OCI-LY7 (cell line): ENCODE measurements at regions not wholly inside any gene's neighbourhood (a gene's known extent, or its start where the extent isn't known, plus 50 kb on each side); places are given as distances from the start of the nearest gene placed in this dataset.
"Not testable (repeated sequence)": the region's sequence is repeated elsewhere in the genome, so short reads cannot be mapped to it uniquely, and the experiment has no call there.

ENCODE experiments used
- BruUV-seq: library from RNA; stranded (reverse); fragments of 400-500 nt; replicated peaks from 2 replicates; lab custom pipeline; 2021; lab: Mats Ljungman, UMichigan
- CTCF ChIA-PET: fragments of 300-600 bp; sonication (Branson Sonifier 250); formaldehyde crosslinking; loops from one replicate; lab custom pipeline; 2022; ENCODE audit warnings: antibody characterized with exemption; ENCODE audit not compliant: unreplicated experiment; lab: Charles Lee
- POLR2A ChIA-PET: fragments of 300-600 bp; sonication (Branson Sonifier 250); formaldehyde crosslinking; loops from one replicate; lab custom pipeline; 2022; ENCODE audit warnings: antibody characterized with exemption; lab: Charles Lee
- DNase-seq: peaks from one replicate; pipeline ENCODE4 v3.0.0-alpha.2; 2015; ENCODE audit warnings: low spot score
- H2AFZ ChIP-seq: fragments of 200-600 bp; sonication (generic), shearing (Covaris generic); 2 replicates; pipeline ENCODE4 v1.6.1; 2014; ENCODE audit warnings: mild to moderate bottlenecking, antibody characterized with exemption, low read length, moderate library complexity
- H3K27ac ChIP-seq: fragments of 200-600 bp; sonication (generic); 2 replicates; pipeline ENCODE4 v1.5.1; 2014; ENCODE audit warnings: mixed run types, low read depth, mild to moderate bottlenecking, moderate library complexity, low read length, inconsistent platforms; ENCODE audit not compliant: poor library complexity, severe bottlenecking
- H3K36me3 ChIP-seq: fragments of 200-600 bp; sonication (generic); 2 replicates; pipeline ENCODE4 v1.6.1; 2014; ENCODE audit warnings: mild to moderate bottlenecking, antibody characterized with exemption, low read length, moderate library complexity, mixed read lengths; ENCODE audit not compliant: insufficient read depth
- H3K4me1 ChIP-seq: fragments of 200-600 bp; sonication (generic); 2 replicates; pipeline ENCODE4 v1.5.1; 2014; ENCODE audit warnings: mild to moderate bottlenecking, low read length; ENCODE audit not compliant: insufficient read depth, poor library complexity, severe bottlenecking
- H3K4me2 ChIP-seq: fragments of 200-600 bp; sonication (generic); 2 replicates; pipeline ENCODE4 v1.6.1; 2014; ENCODE audit warnings: mild to moderate bottlenecking, low read length
- H3K4me3 ChIP-seq: fragments of 200-600 bp; sonication (generic); 2 replicates; pipeline ENCODE4 v1.5.1; 2014; ENCODE audit warnings: mild to moderate bottlenecking, low read depth, low read length; ENCODE audit not compliant: poor library complexity, severe bottlenecking
- H3K79me2 ChIP-seq: fragments of 200-600 bp; sonication (generic); 2 replicates; pipeline ENCODE4 v1.6.1; 2016; ENCODE audit warnings: low read depth, mild to moderate bottlenecking, low read length, moderate library complexity, mixed read lengths; ENCODE audit not compliant: insufficient read depth
- H3K9me2 ChIP-seq: fragments of 200-600 bp; sonication (generic); 2 replicates; pipeline ENCODE4 v1.6.1; 2016; ENCODE audit warnings: mild to moderate bottlenecking, low read length, mixed read lengths; ENCODE audit not compliant: insufficient read depth
- H3K9me3 ChIP-seq: fragments of 200-600 bp; sonication (generic); 2 replicates; pipeline ENCODE4 v1.6.1; 2014; ENCODE audit warnings: mild to moderate bottlenecking, mixed run types, low read length, mixed read lengths
- H4K20me1 ChIP-seq: fragments of 200-600 bp; sonication (generic); 2 replicates; pipeline ENCODE4 v1.6.1; 2014; ENCODE audit warnings: mild to moderate bottlenecking, antibody characterized with exemption, low read length, moderate library complexity, mixed read lengths; ENCODE audit not compliant: insufficient read depth
- CTCF ChIP-seq: fragments of 200-600 bp; sonication (generic); conservative IDR thresholded peaks from 2 replicates; pipeline ENCODE4 v1.5.1; 2014; ENCODE audit warnings: mild to moderate bottlenecking, antibody characterized with exemption, low read length, moderate library complexity, mixed read lengths
- EZH2phosphoT487 ChIP-seq: fragments of 200-600 bp; sonication (generic); IDR thresholded peaks from 2 replicates; pipeline ENCODE4 v1.6.1; 2018; ENCODE audit warnings: low read depth, borderline replicate concordance, mild to moderate bottlenecking, mixed run types, antibody characterized with exemption, low read length, moderate library complexity, mixed read lengths
- intact Hi-C: fragments of 100-400 bp; cut with micrococcal nuclease; formaldehyde crosslinking; loops from one replicate; pipeline ENCODE4 v1.10.0; 2022; ENCODE audit not compliant: unreplicated experiment

DNA sequence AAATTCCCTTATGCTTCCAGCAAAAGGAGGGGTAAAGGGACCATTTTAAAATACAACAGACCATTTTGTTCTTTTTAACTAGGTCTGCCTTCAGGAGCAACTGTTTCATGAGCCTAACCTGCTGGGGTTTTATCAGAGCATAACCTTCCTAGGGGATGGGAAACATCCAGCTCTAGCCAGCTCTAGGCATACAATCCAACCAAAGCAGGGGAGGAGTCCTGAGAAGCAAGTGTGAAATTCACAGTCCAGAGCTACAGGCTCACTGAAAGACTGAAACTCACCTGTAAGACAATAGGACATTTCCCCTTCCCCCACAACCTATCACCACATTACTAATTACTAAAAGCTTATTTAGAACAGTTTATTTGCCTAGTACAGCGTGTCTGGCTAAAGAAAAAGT, 1296.6 kb upstream of the DDX18 start:
- Histone ChIP-seq H2AFZ (no peak overlapping the region), H3K9me3 (no peaks in the 10 kb centered on the region), H3K4me1 (no peaks in the 10 kb centered on the region), H3K27ac (no peak overlapping the region), H3K36me3 (no peaks in the 10 kb centered on the region), H3K4me3 (no peak overlapping the region), H3K79me2 (no peaks in the 10 kb centered on the region), H4K20me1 (no peaks in the 10 kb centered on the region), H3K4me2 (no peak overlapping the region), H3K9me2 (no peaks in the 10 kb centered on the region)
- intact Hi-C loops: no loop called here
- CTCF ChIA-PET: no interaction called here
- no peak for DNase-seq
- no TSS peak for BruUV-seq
- TF ChIP-seq EZH2phosphoT487 (no peak), CTCF (no peak)
- POLR2A ChIA-PET: interaction anchor here (0.6 to 1.2 kb wide), 2 partner anchors 27 to 977 kb away, joined by 3 read pairs; no protein-coding TSS in a partner anchor

- H3K36me3 ChIP-seq: no peaks in the 10 kb centered on the region
- ChIA-PET CTCF (no interaction called here), POLR2A (no interaction called here)
- TF ChIP-seq CTCF (no peak), EZH2phosphoT487 (no peak)
- no peaks in the 10 kb centered on the region for H4K20me1 ChIP-seq
- H3K27ac ChIP-seq: no peak overlapping the region
- no peak overlapping the region for H3K4me2 ChIP-seq
- intact Hi-C loops: no loop called here
- BruUV-seq: no TSS peak
- no peak overlapping the region for H3K4me3 ChIP-seq
- H2AFZ ChIP-seq: no peak overlapping the region
- H3K9me2 ChIP-seq: no peaks in the 10 kb centered on the region
- no peaks in the 10 kb centered on the region for H3K4me1 ChIP-seq
- H3K9me3 ChIP-seq: no peaks in the 10 kb centered on the region
- no peaks in the 10 kb centered on the region for H3K79me2 ChIP-seq
- DNase-seq: no peak
Observed at GRCh38 chr2:116537811-116538210, 1276.7 kb upstream of the DDX18 start.

DNA sequence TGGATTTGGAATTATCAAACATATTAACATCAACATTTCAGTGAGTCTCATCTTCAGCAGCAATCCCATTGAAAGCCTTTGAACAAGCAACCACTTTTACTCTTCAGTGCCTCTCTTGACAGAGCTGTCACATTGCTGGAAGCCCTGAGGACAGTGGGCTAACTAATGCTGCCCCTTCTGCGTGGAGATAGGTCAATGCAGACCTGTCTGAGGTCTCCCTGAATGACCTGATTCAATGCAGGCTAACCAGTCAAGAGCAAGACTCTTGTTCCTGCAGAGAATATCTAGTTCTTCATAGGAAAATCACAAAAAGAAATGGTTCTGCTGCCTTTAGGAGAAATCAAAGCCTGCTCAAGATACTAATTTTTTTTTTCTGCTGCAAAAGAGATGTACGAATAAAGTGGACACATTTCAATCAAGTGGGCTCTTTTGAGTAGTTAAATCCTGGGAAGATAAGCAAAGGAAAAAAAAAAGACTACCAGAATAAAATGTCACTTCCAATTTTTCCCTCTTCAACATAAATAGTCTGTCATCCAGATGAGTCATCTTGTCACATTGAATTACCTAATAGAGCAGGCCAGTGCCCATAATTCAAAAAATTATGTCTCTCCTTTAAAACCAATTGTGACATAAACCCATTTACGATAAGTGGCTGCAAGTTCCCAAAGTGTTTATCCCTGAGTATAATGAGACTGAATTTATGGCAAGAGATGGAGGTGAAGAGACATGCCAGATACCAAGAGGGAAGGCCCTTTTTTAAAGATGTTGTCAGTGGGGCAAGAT, 1269.0 kb upstream of the DDX18 start:
- Histone ChIP-seq H3K27ac (no peak overlapping the region), H3K36me3 (no peaks in the 10 kb centered on the region), H3K4me2 (no peak overlapping the region), H4K20me1 (no peaks in the 10 kb centered on the region), H3K9me3 (no peaks in the 10 kb centered on the region), H3K79me2 (no peaks in the 10 kb centered on the region), H2AFZ (no peak overlapping the region), H3K4me3 (no peak overlapping the region), H3K4me1 (no peaks in the 10 kb centered on the region), H3K9me2 (no peaks in the 10 kb centered on the region)
- TF ChIP-seq EZH2phosphoT487 (no peak), CTCF (no peak)
- CTCF ChIA-PET: no interaction called here
- no TSS peak for BruUV-seq
- DNase-seq: no peak
- POLR2A ChIA-PET: no interaction called here
- intact Hi-C loops: no loop called here

DNA sequence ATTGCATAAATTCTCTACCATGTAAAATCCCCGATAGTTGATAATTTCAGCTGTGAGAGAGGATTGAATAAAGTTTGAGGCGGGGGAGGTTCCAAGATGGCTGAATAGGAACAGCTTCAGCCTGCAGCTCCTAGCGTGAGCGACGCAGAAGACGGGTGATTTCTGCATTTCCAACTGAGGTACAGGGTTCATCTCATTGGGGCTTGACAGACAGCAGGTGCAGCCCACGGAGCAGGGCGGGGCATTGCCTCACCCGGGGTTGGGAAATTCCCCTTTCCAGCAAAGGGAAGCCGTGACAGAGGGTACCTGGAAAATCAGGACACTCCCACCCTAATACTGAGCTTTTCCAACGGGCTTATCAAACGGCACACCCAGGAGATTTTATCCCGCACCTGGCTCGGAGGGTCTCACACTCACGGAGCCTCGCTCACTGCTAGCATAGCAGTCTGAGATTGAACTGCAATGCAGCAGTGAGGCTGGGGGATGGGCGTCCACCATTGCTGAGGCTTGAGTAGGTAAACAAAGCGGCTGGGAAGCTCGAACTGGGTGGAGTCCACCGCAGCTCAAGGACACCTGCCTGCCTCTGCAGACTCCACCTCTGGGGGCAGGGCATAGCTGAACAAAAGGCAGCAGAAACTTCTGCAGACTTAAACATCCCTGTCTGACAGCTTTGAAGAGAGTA, 1261.6 kb upstream of the DDX18 start:
- CTCF ChIA-PET, H2AFZ ChIP-seq, BruUV-seq: not testable (repeated sequence)

More for the DNA sequence above, 1261.6 kb upstream of the DDX18 start:
- H3K4me3 ChIP-seq, H3K27ac ChIP-seq, intact Hi-C loops, H3K9me3 ChIP-seq, H3K79me2 ChIP-seq, H3K9me2 ChIP-seq, H3K4me2 ChIP-seq, H3K36me3 ChIP-seq, DNase-seq, H3K4me1 ChIP-seq, H4K20me1 ChIP-seq: not testable (repeated sequence)
- POLR2A ChIA-PET: interaction anchor here (1.7 kb wide), 1 partner anchor 11 kb away, joined by 5 read pairs; no protein-coding TSS in a partner anchor
